PC-9 (cell line): ENCODE measurements at regions not wholly inside any gene's neighbourhood (a gene's known extent, or its start where the extent isn't known, plus 50 kb on each side); places are given as distances from the start of the nearest gene placed in this dataset.

ENCODE experiments used
- EZH2 ChIP-seq: fragments of 200-600 bp; sonication (generic); IDR thresholded peaks from 2 replicates; pipeline ENCODE4 v1.8.0; 2017; ENCODE audit warnings: antibody characterized with exemption, low read depth
- TF ChIP-seq, protein P1 (sequence below): fragments of 200-600 bp; sonication (generic); conservative IDR thresholded peaks from 2 replicates; pipeline ENCODE4 v1.6.1; 2017; ENCODE audit warnings: mixed run types, antibody characterized with exemption, mild to moderate bottlenecking, moderate library complexity

- TF ChIP-seq, protein P1, sequence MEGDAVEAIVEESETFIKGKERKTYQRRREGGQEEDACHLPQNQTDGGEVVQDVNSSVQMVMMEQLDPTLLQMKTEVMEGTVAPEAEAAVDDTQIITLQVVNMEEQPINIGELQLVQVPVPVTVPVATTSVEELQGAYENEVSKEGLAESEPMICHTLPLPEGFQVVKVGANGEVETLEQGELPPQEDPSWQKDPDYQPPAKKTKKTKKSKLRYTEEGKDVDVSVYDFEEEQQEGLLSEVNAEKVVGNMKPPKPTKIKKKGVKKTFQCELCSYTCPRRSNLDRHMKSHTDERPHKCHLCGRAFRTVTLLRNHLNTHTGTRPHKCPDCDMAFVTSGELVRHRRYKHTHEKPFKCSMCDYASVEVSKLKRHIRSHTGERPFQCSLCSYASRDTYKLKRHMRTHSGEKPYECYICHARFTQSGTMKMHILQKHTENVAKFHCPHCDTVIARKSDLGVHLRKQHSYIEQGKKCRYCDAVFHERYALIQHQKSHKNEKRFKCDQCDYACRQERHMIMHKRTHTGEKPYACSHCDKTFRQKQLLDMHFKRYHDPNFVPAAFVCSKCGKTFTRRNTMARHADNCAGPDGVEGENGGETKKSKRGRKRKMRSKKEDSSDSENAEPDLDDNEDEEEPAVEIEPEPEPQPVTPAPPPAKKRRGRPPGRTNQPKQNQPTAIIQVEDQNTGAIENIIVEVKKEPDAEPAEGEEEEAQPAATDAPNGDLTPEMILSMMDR: no peak
- no peak for TF ChIP-seq EZH2
Observed at GRCh38 chr11:86175191-86175590, 69.4 kb upstream of the EED start.
